Stomach smooth muscle (tissue), 2 donors: ENCODE measurements at regions not wholly inside any gene's neighbourhood (a gene's known extent, or its start where the extent isn't known, plus 50 kb on each side); places are given as distances from the start of the nearest gene placed in this dataset.
"Not testable (repeated sequence)": the region's sequence is repeated elsewhere in the genome, so short reads cannot be mapped to it uniquely, and the experiment has no call there.

Source experiments
- H3K27ac ChIP-seq: one replicate; pipeline ENCODE4 v1.7.0; 2013; ENCODE audit warnings: mild to moderate bottlenecking, low read length, inconsistent platforms
- H3K27me3 ChIP-seq, 2 donors: one replicate each; pipeline ENCODE4 v1.7.0; 2013; ENCODE audit warnings: low read length in 2 of 2; ENCODE audit not compliant: insufficient read depth in 2 of 2, control insufficient read depth in 1 of 2
- H3K36me3 ChIP-seq, 2 donors: one replicate each; pipeline ENCODE4 v1.7.0; 2013; ENCODE audit warnings: low read length in 2 of 2; ENCODE audit not compliant: control insufficient read depth in 2 of 2, insufficient read depth in 2 of 2
- H3K4me1 ChIP-seq: one replicate; pipeline ENCODE4 v1.7.0; 2013; ENCODE audit warnings: low read length; ENCODE audit not compliant: control insufficient read depth, insufficient read depth
- H3K4me3 ChIP-seq, 2 donors: one replicate each; pipeline ENCODE4 v1.7.0; 2013; ENCODE audit warnings: low read length in 2 of 2
- H3K9ac ChIP-seq, 2 donors: one replicate each; pipeline ENCODE4 v1.7.0; 2013; ENCODE audit warnings: low read length in 2 of 2, mild to moderate bottlenecking in 1 of 2
- H3K9me3 ChIP-seq, 2 donors: one replicate each; pipeline ENCODE4 v1.7.0; 2013; ENCODE audit warnings: low read length in 2 of 2; ENCODE audit not compliant: control insufficient read depth in 2 of 2
- donor health status: healthy.
- donor health status: Pancreatic carcinoma.

DNA sequence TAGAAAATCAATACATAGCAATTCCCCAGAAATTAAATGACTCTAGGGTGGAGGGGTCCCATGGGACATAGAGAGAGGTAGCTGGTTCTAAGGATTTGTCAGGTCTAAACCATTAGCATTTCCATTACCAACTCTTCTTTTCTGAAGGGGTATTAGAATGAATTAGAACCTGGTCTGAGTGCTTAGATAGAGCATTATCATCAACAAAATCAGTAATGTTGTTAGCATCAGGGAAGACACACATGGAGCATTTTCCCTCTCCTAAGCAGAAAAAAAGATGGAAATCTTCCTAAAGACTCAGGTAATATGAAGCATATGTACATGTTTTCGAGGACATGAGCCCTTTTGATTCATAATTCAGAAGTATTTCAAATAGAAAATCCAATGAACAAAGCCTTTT lies 984.4 kb upstream of the NCAM2 start:
- Histone ChIP-seq H3K4me1 (no peaks in the 10 kb centered on the region), H3K36me3 (no peaks in the 10 kb centered on the region), H3K27ac (no peak overlapping the region), H3K4me3 (no peak overlapping the region), H3K9me3 (no peaks in the 10 kb centered on the region), H3K9ac (no peak overlapping the region), H3K27me3 (no peaks in the 10 kb centered on the region)

DNA sequence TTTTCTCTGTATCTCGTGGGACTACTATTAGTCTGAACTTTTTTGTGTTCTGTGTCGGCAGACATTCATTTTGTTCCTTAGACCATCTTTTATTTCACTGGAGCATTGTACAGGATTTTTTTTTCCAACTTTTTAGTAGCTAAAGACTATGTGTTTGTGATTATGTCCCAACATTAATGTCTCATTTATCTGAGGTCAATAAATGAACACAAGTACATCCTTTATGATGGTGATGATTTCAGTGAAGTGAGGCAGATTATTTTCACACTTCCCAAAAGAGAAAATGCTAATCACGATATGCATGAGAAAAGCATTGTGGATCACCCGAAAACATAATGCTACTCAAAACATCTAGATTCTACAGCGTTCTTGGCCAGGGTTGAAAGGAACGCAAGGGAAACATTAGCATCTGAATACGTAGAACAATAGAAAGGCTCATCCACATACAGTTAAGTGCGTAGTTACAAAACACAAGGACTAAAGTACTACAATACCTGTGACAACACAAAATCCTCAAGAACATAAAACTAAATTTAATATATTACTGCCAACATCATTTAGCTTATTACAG lies 981.7 kb upstream of the NCAM2 start:
- no peaks in the 10 kb centered on the region for H3K9me3 ChIP-seq
- H3K9ac ChIP-seq, result no peak overlapping the region
- no peaks in the 10 kb centered on the region for H3K36me3 ChIP-seq
- H3K4me3 ChIP-seq, result no peak overlapping the region
- no peaks in the 10 kb centered on the region for H3K4me1 ChIP-seq
- H3K27ac ChIP-seq, result no peak overlapping the region
- no peaks in the 10 kb centered on the region for H3K27me3 ChIP-seq

DNA sequence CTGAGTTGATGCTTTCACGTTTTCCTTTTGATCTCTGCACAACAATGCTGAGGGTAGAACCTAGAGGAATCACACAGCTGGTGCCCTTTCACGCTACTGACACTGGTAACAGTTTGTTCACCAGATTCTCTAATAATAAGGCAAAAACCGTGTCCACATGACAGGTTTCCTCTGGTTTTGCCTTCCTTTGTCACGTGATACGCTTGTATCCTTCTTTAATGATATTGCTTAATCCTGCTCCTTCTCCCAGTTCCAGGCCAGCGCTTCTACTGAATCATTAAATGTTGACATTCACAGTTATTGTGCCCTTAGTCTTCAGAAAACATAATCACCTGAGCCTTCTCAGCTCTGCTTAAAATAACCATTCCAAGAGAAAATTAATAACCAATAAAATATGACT lies 978.2 kb upstream of the NCAM2 start:
- Histone ChIP-seq H3K4me1 (no peaks in the 10 kb centered on the region), H3K9me3 (no peaks in the 10 kb centered on the region), H3K4me3 (no peak overlapping the region), H3K27ac (no peak overlapping the region), H3K9ac (no peak overlapping the region), H3K36me3 (no peaks in the 10 kb centered on the region), H3K27me3 (no peaks in the 10 kb centered on the region)

DNA sequence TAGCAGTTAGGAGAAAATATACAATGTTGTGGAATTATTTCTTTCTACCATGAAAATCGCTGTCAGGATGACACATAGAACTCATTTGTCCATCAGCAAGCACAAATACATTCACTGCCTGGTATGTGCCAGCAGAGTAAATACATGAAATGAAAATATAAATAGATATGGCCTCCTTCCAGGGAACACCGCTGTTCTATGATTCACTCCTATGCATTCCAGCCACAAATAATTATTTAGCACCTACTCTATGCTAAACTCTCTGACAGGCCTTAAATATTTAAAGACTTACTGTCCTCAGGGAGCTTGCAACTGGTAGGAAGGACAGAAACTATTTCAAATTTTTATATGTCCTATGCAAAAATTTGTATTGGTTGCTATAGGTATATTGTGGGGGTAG lies 975.0 kb upstream of the NCAM2 start:
- no peak overlapping the region for H3K4me3 ChIP-seq
- no peak overlapping the region for H3K27ac ChIP-seq

GRCh38 chr21:20024741-20025140 lies 973.5 kb upstream of the NCAM2 start:
- Histone ChIP-seq H3K36me3 (no peaks in the 10 kb centered on the region), H3K4me3 (no peak overlapping the region), H3K9me3 (no peaks in the 10 kb centered on the region), H3K9ac (no peak overlapping the region), H3K27ac (no peak overlapping the region), H3K4me1 (no peaks in the 10 kb centered on the region), H3K27me3 (no peaks in the 10 kb centered on the region)

More for the DNA sequence above, 975.0 kb upstream of the NCAM2 start:
- no peaks in the 10 kb centered on the region for H3K36me3 ChIP-seq
- H3K4me1 ChIP-seq, result no peaks in the 10 kb centered on the region
- no peaks in the 10 kb centered on the region for H3K9me3 ChIP-seq
- no peaks in the 10 kb centered on the region for H3K27me3 ChIP-seq
- H3K9ac ChIP-seq, result no peak overlapping the region

DNA sequence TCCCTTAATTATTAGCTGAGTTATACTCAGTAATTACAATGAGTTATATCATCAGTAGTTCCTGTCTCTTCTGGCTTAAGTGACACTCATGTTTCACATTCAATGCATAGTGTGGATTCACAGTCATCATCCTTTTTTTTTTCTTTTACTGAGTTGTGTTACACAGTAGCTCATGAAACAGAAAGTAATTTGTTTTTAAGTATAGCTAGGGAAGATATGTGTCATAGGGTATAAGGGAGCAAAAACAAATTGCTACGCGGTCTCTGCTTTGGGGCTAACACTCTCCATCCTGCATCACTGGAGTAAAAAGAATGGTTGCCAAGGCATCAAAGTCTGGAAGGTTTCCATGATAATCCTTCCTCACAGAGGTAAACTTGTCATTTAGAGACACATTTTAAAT lies 971.7 kb upstream of the NCAM2 start:
- no peaks in the 10 kb centered on the region for H3K27me3 ChIP-seq

DNA sequence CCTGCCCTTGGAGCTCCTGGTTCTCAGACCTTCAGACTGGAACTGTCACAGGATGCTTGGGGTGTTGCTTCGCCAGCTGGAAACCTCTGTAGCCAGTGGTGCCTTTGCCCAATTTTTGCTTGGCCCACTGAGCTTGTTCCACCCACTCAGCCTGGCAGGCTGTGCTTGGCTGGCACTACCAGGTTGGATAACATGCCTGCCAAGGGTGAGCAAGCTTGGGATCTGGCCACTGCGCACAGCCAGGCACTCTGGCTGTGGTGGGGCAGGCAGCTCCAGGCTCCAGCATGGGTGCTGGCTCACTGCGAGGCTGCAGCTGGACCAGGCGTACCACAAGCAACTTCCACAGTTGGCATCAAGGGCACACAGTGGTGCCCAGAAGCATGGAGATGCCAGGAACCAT lies 967.8 kb upstream of the NCAM2 start:
- Histone ChIP-seq H3K4me3 (no peak overlapping the region), H3K27me3 (no peaks in the 10 kb centered on the region), H3K4me1 (no peaks in the 10 kb centered on the region), H3K27ac (no peak overlapping the region), H3K9ac (no peak overlapping the region), H3K36me3 (no peaks in the 10 kb centered on the region), H3K9me3 (no peaks in the 10 kb centered on the region)

More for the DNA sequence above, 971.7 kb upstream of the NCAM2 start:
- no peak overlapping the region for H3K9ac ChIP-seq
- no peaks in the 10 kb centered on the region for H3K9me3 ChIP-seq
- H3K36me3 ChIP-seq, result no peaks in the 10 kb centered on the region
- no peaks in the 10 kb centered on the region for H3K4me1 ChIP-seq
- H3K4me3 ChIP-seq, result no peak overlapping the region
- H3K27ac ChIP-seq, result no peak overlapping the region

DNA sequence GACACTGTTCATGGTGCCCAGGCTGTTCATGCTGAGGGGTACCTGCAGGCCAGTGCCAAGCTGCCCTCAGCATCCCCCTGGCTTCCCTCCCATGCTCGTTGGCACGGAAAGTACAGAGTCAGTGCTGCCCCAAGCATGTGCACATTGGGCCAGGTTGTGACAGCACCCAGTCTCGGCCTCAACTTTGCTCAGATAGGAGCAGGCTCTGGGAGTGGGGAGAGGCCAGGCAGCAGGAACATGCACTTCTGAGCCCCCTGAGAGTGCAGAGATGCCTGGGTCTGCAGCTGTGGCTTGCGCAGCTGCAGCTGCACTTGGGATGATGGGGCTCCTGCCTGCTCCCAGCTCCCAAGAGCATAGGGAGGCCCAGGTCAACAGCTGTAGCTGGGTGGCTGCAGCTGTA lies 966.4 kb upstream of the NCAM2 start:
- Histone ChIP-seq H3K4me3 (no peak overlapping the region), H3K27ac (no peak overlapping the region), H3K36me3 (no peaks in the 10 kb centered on the region), H3K9me3 (no peaks in the 10 kb centered on the region), H3K27me3 (no peaks in the 10 kb centered on the region), H3K4me1 (no peaks in the 10 kb centered on the region), H3K9ac (no peak overlapping the region)

DNA sequence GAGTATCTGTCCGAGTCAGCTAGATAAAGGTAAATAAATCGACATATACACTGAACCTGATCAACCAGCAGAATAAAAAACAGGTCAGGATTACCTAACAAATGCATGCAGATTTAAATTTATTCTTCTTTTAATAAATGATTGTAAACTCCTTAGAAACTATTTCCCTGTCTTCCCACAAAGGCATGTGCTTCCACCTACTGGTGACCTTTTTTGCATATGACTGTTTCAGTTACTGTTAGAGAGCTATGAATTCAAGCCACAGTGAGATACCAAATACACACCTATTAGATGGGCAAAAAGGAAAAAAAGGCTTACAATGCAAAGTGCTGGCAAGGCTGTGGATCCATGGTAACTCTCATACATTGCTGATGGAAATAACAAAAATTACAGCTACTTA lies 957.4 kb upstream of the NCAM2 start:
- Histone ChIP-seq H3K4me1 (no peaks in the 10 kb centered on the region), H3K9me3 (no peaks in the 10 kb centered on the region), H3K27me3 (no peaks in the 10 kb centered on the region), H3K4me3 (no peak overlapping the region), H3K36me3 (no peaks in the 10 kb centered on the region), H3K9ac (no peak overlapping the region), H3K27ac (no peak overlapping the region)

DNA sequence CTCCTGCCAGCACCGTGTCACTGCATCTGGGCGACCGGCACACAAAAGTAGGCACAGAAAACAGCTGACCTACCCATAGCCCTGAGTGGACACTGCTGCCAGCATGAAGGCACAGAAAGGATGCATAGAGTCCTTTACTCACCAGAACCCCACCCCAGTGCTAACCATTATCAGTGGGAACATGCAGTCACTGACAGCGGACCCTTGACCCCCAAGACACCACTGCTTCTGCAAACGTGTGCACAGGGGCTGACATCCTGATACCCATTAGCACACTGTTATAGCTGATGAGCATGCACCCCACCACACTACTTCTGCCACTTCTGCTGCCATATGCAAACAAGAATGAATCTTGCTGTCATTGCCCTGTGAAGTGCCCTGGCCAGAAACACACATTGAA lies 953.0 kb upstream of the NCAM2 start:
- Histone ChIP-seq H3K4me1 (no peaks in the 10 kb centered on the region), H3K36me3 (no peaks in the 10 kb centered on the region), H3K4me3 (no peak overlapping the region), H3K9me3 (no peaks in the 10 kb centered on the region), H3K27me3 (no peaks in the 10 kb centered on the region), H3K9ac (no peak overlapping the region), H3K27ac (no peak overlapping the region)

DNA sequence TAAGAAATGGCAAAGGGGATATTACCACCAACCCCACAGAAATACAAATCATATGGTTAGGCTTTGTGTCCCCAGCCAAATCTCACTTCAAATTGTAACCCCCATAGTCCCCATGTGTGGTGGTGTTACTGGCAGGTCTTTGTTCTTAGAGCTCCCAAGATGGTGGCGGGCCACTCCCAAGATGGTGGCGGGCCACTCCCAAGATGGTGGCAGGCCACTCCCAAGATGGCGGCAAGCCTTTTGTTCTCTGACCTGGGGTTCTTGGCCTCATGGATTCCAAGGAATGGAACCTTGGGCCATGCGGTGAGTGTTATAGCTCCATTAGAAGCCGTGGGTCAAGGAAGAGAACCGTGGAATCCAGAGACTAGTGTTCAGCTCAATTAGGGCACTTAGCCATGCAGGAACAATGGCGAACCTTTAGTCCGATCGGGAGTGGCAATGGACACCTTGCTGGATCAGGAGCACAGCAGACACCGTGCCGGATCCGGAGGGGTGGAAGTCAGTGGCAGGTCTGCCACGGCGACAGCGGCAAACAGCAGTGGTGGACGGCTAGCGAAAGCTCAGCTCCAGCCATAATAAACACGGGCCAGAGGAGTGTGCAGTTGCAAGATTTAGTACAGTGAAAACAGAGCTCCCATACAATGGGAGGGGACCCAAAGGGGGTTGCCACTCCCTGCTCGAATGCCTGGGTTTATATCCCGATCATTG lies 949.9 kb upstream of the NCAM2 start:
- H3K36me3 ChIP-seq, H3K9ac ChIP-seq, H3K27ac ChIP-seq, H3K4me3 ChIP-seq, H3K4me1 ChIP-seq, H3K9me3 ChIP-seq, H3K27me3 ChIP-seq: not testable (repeated sequence)
